NCI-H1417 (cell line): ENCODE measurements at regions not wholly inside any gene's neighbourhood (a gene's known extent, or its start where the extent isn't known, plus 50 kb on each side); places are given as distances from the start of the nearest gene placed in this dataset.
A peak's percentile ranks its signal among the peaks of the same experiment; 100 is the strongest.

Experiments used
- DNase-seq, 3 experiments: peaks; one replicate each; lab custom pipeline; 2025; lab: John Stamatoyannopoulos, UW

GRCh38 chr2:118197011-118197675 lies 108.9 kb downstream of the INSIG2 start:
- no peak for DNase-seq

DNA sequence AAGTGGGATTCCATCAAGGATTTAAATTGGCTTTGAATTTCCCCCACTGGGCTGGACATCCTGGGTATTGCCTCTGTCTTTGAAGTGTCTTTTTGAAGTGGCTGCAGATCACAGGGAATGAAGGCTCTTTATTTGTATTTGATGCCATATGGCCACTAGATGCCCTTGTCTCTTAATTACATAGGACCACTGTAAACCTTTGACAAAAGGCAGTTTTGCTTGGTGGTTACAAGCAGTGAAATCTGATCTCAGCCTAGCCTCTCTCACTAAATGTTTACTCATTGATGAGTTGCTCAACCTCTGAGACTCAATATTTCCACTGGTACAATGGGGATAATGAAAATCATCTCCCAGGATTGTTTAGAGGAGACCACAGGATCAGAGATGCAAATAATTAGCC lies 102.2 kb downstream of the INSIG2 start:
- DNase-seq = peak; percentile 7 to 94 (median 66)

DNA sequence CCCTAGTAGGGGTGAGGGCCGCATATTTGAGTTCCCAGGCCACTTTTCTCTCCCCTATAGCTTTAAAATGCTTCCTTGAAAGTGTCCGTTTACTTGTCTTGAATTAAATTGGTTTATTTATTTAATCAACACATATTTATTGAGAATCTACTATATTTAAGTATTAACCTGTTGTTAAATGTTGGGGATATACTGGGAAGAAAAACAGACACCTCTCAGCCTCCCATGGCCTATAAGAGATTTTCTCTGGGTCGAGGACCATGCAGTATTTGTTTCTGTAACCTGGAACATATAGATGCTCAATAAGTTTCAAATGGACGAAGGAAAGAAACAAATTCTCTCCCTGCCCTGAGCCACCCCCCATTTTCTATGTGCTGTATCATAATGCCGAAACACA lies 98.6 kb downstream of the INSIG2 start:
- no peak for DNase-seq

GRCh38 chr2:118186110-118186857 lies 98.0 kb downstream of the INSIG2 start:
- DNase-seq = peak; percentile 58 to 86 (median 80)

GRCh38 chr2:118185210-118186109 lies 97.2 kb downstream of the INSIG2 start:
- peak; percentile 37 to 91 (median 81) for DNase-seq

DNA sequence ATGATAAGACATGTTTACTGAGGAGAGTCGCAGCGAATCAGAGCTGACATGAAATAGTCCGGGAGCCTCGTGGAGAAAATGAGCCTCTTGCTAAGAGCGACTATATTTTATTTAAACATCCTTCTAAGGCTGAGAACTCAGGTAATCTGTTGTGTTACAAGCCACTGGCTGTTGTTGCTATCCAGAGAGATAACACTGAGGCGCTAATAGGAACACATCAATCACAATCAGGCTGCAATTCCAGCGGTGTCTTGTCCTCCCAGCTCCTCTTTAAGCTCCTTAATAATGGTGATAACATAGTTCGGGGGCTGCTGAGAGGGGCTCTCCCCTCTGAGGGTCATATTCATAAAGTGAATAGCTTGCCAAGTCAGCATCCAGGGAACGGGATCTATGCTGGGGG lies 95.1 kb downstream of the INSIG2 start:
- no peak for DNase-seq

- DNase-seq = no peak
These were observed 91.2 kb downstream of the INSIG2 start for GRCh38 chr2:118179445-118179844.

DNA sequence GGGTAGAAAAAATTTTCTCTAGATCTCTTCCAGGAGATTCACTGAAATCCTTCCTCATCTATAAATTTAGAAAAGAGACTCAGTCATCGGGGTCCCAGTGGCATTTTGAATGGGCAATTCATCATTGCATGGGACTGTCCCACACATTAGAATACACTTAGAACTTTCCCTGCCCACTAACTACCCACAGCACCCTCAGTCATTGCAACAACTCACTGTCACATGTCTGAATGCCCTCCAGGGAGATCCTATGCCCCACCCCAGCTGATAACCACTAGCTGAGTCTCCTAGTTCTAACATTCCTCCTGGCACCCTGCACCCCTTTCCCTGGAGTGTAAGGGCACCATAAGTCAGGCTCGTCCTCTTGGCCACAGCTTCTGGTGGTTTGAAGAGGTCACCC lies 89.6 kb downstream of the INSIG2 start:
- DNase-seq = no peak

GRCh38 chr2:118177318-118177717 lies 89.0 kb downstream of the INSIG2 start:
- no peak for DNase-seq

DNA sequence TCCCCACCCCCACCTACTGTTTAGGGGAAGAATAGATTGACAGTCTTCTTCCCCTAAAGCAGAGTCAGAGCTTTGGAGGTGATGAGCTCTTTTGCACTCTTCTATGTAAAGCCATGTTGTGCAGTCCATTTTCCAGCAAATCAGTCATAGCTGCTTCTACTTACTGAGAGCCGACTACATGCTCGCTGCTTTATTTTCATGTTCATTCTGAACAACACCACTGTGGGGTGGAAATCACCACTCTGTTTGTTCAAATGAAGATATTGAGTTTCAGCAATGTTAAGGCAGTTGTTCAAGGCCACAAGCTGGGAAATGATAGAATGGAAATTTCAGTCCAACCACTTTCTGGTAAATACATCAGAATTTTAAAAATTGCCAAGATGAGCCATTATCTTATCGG lies 88.3 kb downstream of the INSIG2 start:
- DNase-seq = no peak

DNA sequence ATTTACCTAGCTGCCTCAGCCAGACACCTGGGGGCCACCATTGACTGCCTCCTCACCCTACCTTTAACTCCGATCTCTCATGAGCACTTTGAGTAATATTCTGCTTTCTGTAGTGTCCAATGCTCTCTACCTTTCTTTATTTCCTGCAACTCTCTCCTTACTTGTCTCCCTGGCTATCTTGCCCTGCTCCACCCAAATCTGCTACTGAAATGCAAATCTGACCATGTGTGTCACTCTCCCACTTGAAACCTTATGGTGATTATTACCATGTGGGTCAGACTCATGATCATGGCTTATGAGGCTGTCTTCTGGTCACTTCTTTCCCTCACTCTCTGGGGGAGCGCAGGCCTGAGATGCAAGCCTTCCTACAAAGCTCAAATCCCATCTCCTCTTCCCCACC lies 83.3 kb downstream of the INSIG2 start:
- no peak for DNase-seq

- no peak for DNase-seq
These were observed 81.2 kb downstream of the INSIG2 start for GRCh38 chr2:118169359-118170005.

DNA sequence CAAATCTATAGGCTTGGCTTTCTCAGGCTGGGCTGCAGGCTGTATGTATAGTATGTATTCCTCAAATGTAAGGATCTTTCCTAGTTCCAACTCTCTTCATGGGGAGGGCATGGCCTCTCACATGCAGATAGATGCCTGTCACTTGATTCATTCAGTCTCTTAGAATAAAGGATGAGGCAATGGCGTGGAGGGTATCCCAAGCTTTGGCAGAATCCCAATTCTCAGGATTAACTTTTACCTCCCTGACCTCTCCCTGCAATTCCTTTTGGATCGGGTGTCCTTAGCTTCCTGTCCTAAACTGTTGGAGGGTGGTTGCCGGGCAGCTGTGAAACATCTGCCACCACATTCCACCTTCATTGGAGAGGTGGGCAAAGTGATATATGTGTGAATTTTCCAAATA lies 80.3 kb downstream of the INSIG2 start:
- DNase-seq = no peak

DNA sequence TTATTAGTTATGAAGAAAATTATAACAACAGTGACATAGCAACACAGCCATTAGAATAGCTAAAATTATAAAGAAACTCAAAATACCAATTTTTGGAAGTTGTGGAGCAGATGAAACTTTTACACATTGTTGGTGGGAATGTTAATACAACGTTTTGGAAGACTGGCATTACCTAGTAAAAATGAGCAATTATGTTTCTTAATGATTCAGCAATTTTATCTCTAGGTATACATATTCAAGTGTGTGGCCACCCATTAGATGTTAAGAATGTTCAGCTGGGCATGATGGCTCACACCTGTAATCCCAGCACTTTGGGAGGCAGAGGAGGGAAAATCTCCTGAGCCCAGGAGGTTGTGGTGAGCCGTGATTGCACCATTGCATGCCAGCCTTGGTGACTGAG lies 78.8 kb downstream of the INSIG2 start:
- no peak for DNase-seq

GRCh38 chr2:118166242-118166641 lies 78.0 kb downstream of the INSIG2 start:
- DNase-seq = no peak

DNA sequence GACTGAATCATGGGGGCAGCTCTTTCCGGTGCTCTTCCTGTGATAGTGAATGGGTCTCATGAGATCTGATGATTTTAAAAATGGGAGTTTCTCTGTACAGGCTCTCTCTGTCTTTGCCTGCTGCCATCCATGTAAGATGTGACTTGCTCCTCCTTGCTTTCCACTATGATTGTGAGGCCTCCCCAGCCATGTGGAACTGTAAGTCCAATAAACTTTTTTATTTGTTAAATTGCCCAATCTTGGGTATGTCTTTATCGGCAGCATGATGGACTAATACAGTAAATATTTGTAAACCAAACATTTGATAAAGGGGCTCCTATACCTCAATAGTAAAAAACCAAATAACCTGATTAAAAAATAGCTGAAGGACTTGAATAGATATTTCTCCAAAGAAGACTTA lies 77.3 kb downstream of the INSIG2 start:
- DNase-seq = no peak
